ENCODE measurements at regions not wholly inside any gene's neighbourhood (a gene's known extent, or its start where the extent isn't known, plus 50 kb on each side); places are given as distances from the start of the nearest gene placed in this dataset.

DNA sequence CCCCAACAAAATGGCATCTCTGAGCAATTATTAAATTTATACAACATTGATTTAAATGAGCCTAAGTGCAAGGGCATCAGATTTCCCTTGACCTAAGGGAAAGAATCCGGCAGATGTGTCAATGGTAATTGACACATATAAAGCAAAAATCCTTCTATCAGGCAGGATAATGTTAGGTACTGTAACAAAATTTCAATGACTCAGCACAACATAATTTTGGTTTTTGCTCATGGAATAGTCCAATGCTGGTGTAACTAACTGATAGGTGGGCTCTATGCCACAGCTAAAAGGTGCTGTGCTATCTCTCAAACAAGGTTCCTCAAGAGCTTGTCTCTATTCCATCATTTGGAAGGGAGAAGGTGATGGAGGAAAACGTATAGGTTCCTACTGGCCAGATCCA is 68.3 kb upstream of the MEIS1 start:
- H3K9ac ChIP-seq (ENCODE audit: low read length): no peak overlapping the region
- H3K4me1 ChIP-seq (ENCODE audit: control insufficient read depth in 2 of 2, insufficient read depth in 2 of 2, low read length in 2 of 2): no peaks in the 10 kb centered on the region
- no peaks in the 10 kb centered on the region for H3K79me2 ChIP-seq (ENCODE audit: control insufficient read depth, insufficient read depth, low read length)
- ATAC-seq (ENCODE audit: low read depth) (no peak), DNase-seq (no peak)
- no peaks in the 10 kb centered on the region for H3K27me3 Mint-ChIP-seq
- no peaks in the 10 kb centered on the region for H3K4me1 Mint-ChIP-seq
- intact Hi-C loops (cut with micrococcal nuclease): no loop called here
- no peaks in the 10 kb centered on the region for H3K36me3 ChIP-seq (replicated peaks in 1 of 2; ENCODE audit: control extremely low read depth in 1 of 2, control insufficient read depth in 1 of 2, extremely low read depth in 1 of 2, insufficient read depth in 2 of 2, low read length in 1 of 2)
- no peak overlapping the region for H3K4me3 ChIP-seq (ENCODE audit: control extremely low read depth in 1 of 5, extremely low read depth in 1 of 5, insufficient read depth in 1 of 5, low read depth in 2 of 5, low read length in 4 of 5)
- no peaks in the 10 kb centered on the region for H4K20me1 ChIP-seq (ENCODE audit: control insufficient read depth, insufficient read depth, low read length, poor library complexity, severe bottlenecking)
- H3K27ac ChIP-seq (ENCODE audit: low read length in 2 of 2): no peak overlapping the region
- H3K27me3 ChIP-seq (replicated peaks in 1 of 4; ENCODE audit: control extremely low read depth in 1 of 4, control insufficient read depth in 3 of 4, insufficient read depth in 4 of 4, low read length in 3 of 4): no peaks in the 10 kb centered on the region
- CTCF ChIA-PET: no interaction called here
- POLR2A ChIA-PET: no interaction called here
- no peaks in the 10 kb centered on the region for H3K9me3 ChIP-seq (ENCODE audit: control extremely low read depth in 1 of 3, control insufficient read depth in 2 of 3, insufficient read depth in 1 of 3, low read length in 2 of 3)
- no peak overlapping the region for H3K4me3 Mint-ChIP-seq
- no peak overlapping the region for H3K27ac Mint-ChIP-seq
- no peak overlapping the region for H2AFZ ChIP-seq (ENCODE audit: insufficient read depth, low read depth, low read length, poor library complexity, severe bottlenecking)
- H3K4me2 ChIP-seq (replicated peaks; ENCODE audit: low read depth, low read length, poor library complexity, severe bottlenecking): no peak overlapping the region
- no peaks in the 10 kb centered on the region for H3K9me3 Mint-ChIP-seq (ENCODE audit: insufficient read depth)
- no CpG with 5 or more reads among the region's 2 CpGs for WGBS (ENCODE audit: insufficient coverage)
- TF ChIP-seq, protein P1, sequence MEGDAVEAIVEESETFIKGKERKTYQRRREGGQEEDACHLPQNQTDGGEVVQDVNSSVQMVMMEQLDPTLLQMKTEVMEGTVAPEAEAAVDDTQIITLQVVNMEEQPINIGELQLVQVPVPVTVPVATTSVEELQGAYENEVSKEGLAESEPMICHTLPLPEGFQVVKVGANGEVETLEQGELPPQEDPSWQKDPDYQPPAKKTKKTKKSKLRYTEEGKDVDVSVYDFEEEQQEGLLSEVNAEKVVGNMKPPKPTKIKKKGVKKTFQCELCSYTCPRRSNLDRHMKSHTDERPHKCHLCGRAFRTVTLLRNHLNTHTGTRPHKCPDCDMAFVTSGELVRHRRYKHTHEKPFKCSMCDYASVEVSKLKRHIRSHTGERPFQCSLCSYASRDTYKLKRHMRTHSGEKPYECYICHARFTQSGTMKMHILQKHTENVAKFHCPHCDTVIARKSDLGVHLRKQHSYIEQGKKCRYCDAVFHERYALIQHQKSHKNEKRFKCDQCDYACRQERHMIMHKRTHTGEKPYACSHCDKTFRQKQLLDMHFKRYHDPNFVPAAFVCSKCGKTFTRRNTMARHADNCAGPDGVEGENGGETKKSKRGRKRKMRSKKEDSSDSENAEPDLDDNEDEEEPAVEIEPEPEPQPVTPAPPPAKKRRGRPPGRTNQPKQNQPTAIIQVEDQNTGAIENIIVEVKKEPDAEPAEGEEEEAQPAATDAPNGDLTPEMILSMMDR (IDR thresholded peaks at IDR 0.05): no peak
- TF ChIP-seq EZH2 (IDR thresholded peaks at IDR 0.05; ENCODE audit: borderline replicate concordance, insufficient read depth, low read depth, low read length, poor library complexity, severe bottlenecking): no peak

DNA sequence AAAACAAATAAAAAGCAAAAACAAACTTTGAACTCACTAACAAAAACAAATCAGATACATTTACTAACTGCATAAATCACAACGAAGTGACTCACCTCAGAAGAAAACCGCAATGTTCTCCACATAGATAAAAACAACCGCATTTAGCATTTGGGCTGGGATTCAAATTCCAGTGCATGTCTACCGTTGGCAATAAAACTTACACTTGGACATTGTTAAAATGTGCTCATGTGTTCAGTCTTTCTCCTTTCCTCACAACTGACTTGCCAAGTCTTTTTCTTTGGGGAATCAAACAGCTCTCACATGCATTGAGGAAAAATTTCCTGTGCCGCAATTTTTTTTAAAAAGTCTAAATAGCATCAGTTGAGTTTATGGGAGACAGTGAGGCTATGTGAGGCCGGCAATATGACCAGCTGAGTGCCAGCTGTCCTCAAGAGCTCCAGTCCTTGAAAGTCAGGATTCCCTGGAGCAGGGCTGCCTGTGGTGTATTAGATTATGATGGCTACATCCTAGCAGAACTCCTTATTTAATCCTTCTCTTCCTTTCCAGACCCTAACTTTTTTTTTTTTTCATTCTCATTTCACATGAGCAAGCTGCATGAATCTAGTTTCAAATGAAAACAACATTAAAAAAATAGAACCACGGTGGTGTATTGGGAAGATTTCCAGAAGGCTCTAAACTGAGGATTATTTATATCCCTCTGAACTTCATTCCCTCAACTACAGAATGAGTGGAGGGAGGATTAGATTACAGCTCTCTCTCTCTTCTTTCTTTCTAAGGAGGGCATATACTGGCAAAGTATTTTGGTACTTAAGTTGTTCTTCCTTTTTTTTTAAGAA is 70.2 kb upstream of the MEIS1 start:
- no peaks in the 10 kb centered on the region for H3K27me3 Mint-ChIP-seq
- ATAC-seq (ENCODE audit: low read depth) (no peak), DNase-seq (no peak)
- no peaks in the 10 kb centered on the region for H3K4me1 Mint-ChIP-seq
- Histone ChIP-seq H3K4me2 (replicated peaks; ENCODE audit: low read depth, low read length, poor library complexity, severe bottlenecking) (no peak overlapping the region), H3K27me3 (replicated peaks in 1 of 4; ENCODE audit: control extremely low read depth in 1 of 4, control insufficient read depth in 3 of 4, insufficient read depth in 4 of 4, low read length in 3 of 4) (no peaks in the 10 kb centered on the region), H3K79me2 (ENCODE audit: control insufficient read depth, insufficient read depth, low read length) (no peaks in the 10 kb centered on the region), H3K36me3 (replicated peaks in 1 of 2; ENCODE audit: control extremely low read depth in 1 of 2, control insufficient read depth in 1 of 2, extremely low read depth in 1 of 2, insufficient read depth in 2 of 2, low read length in 1 of 2) (no peaks in the 10 kb centered on the region), H3K4me1 (ENCODE audit: control insufficient read depth in 2 of 2, insufficient read depth in 2 of 2, low read length in 2 of 2) (no peaks in the 10 kb centered on the region), H2AFZ (ENCODE audit: insufficient read depth, low read depth, low read length, poor library complexity, severe bottlenecking) (no peak overlapping the region), H3K4me3 (ENCODE audit: control extremely low read depth in 1 of 5, extremely low read depth in 1 of 5, insufficient read depth in 1 of 5, low read depth in 2 of 5, low read length in 4 of 5) (no peak overlapping the region), H3K27ac (ENCODE audit: low read length in 2 of 2) (no peak overlapping the region), H3K9me3 (ENCODE audit: control extremely low read depth in 1 of 3, control insufficient read depth in 2 of 3, insufficient read depth in 1 of 3, low read length in 2 of 3) (no peaks in the 10 kb centered on the region), H3K9ac (ENCODE audit: low read length) (no peak overlapping the region), H4K20me1 (ENCODE audit: control insufficient read depth, insufficient read depth, low read length, poor library complexity, severe bottlenecking) (no peaks in the 10 kb centered on the region)
- 79% methylated on average over 2 of the region's 7 CpGs for WGBS (ENCODE audit: insufficient coverage)
- no peaks in the 10 kb centered on the region for H3K9me3 Mint-ChIP-seq (ENCODE audit: insufficient read depth)
- POLR2A ChIA-PET: no interaction called here
- no peak overlapping the region for H3K4me3 Mint-ChIP-seq
- CTCF ChIA-PET: no interaction called here
- TF ChIP-seq EZH2 (IDR thresholded peaks at IDR 0.05; ENCODE audit: borderline replicate concordance, insufficient read depth, low read depth, low read length, poor library complexity, severe bottlenecking): no peak
- TF ChIP-seq, protein P1 (IDR thresholded peaks at IDR 0.05): no peak
- H3K27ac Mint-ChIP-seq: no peak overlapping the region
- intact Hi-C loops (cut with micrococcal nuclease): no loop called here

Measured in B cell (primary cell).